A549 (cell line): ENCODE measurements at regions not wholly inside any gene's neighbourhood (a gene's known extent, or its start where the extent isn't known, plus 50 kb on each side); places are given as distances from the start of the nearest gene placed in this dataset.
A peak's percentile ranks its signal among the peaks of the same experiment; 100 is the strongest.

Experiments
- ATAC-seq, 2 experiments: fragments of 200-7000 bp in 1 of 2; fragments of >200 bp in 1 of 2; cut with Nextera tagmentation in 1 of 2; cut with Tn5 transposase in 1 of 2; 3 replicates each; pipeline versions ENCODE4 v1.8.0 to v1.9.1; 2018 to 2020; ENCODE audit warnings: mild to moderate bottlenecking in 1 of 2, moderate library complexity in 1 of 2
- CTCF ChIA-PET: fragments of 300-600 bp; sonication (Branson Sonifier 250); formaldehyde crosslinking; extraction: SDS; loops from one replicate; lab custom pipeline; 2021; ENCODE audit warnings: antibody characterized with exemption, inconsistent platforms; lab: Yijun Ruan, JAX
- POLR2A ChIA-PET: fragments of 350-600 bp; formaldehyde crosslinking; extraction: SDS; loops from one replicate; lab custom pipeline; 2021; ENCODE audit warnings: antibody characterized with exemption, inconsistent platforms; lab: Yijun Ruan, JAX
- DNase-seq, 2 experiments: peaks; one replicate each; pipeline versions ENCODE4 v3.0.0 to v3.0.0-alpha.2; 2011 to 2016; ENCODE audit warnings: low read depth in 1 of 2, low spot score in 1 of 2
- FAIRE-seq: peaks from 2 replicates; lab custom pipeline; 2011; peaks lifted over from hg19 to GRCh38; lab: Jason Lieb, UNC
- H3K27ac ChIP-seq, 2 experiments: fragments of >200 bp; sonication (Bioruptor Twin); formaldehyde crosslinking; 3 replicates each; pipeline ENCODE4 v1.5.1; 2016 to 2017
- H3K4me1 ChIP-seq: fragments of >200 bp; sonication (Bioruptor Twin); formaldehyde crosslinking; 3 replicates; pipeline ENCODE4 v1.6.1; 2016
- H3K4me2 ChIP-seq: fragments of >200 bp; sonication (Bioruptor Twin); formaldehyde crosslinking; 3 replicates; pipeline ENCODE4 v1.6.1; 2016
- H3K4me3 ChIP-seq: fragments of >200 bp; sonication (Bioruptor Twin); formaldehyde crosslinking; 3 replicates; pipeline ENCODE4 v1.5.1; 2016
- H3K9me3 ChIP-seq: fragments of >200 bp; sonication (Bioruptor Twin); formaldehyde crosslinking; 3 replicates; pipeline ENCODE4 v1.6.1; 2016
- CEBPB ChIP-seq, 2 experiments: fragments of >200 bp in 1 of 2; sonication (Bioruptor Twin) in 1 of 2; formaldehyde crosslinking in 1 of 2; IDR thresholded peaks; 2 replicates each; pipeline ENCODE4 v1.6.1; 2012 to 2016
- CHD2 ChIP-seq: fragments of 150-350 bp; IDR thresholded peaks from 2 replicates; pipeline ENCODE4 v1.6.1; 2014; ENCODE audit warnings: low read length; ENCODE audit not compliant: partially characterized antibody
- EHF ChIP-seq: fragments of 250-450 bp; sonication (Bioruptor Pico); IDR thresholded peaks from 2 replicates; pipeline ENCODE4 v1.5.0; 2020; ENCODE audit warnings: mild to moderate bottlenecking
- ESRRA ChIP-seq: fragments of 150-350 bp; IDR thresholded peaks from 2 replicates; pipeline ENCODE4 v1.6.1; 2014; ENCODE audit warnings: mild to moderate bottlenecking, low read length, borderline replicate concordance
- FOSB ChIP-seq: fragments of 250-450 bp; sonication (Bioruptor Pico); IDR thresholded peaks from 2 replicates; pipeline ENCODE4 v1.5.0; 2020; ENCODE audit warnings: mild to moderate bottlenecking, moderate library complexity
- HOXB13 ChIP-seq: fragments of 250-450 bp; sonication (Bioruptor Pico); IDR thresholded peaks from 2 replicates; pipeline ENCODE4 v1.5.0; 2020; ENCODE audit warnings: low read depth, mild to moderate bottlenecking, moderate library complexity
- KDM5A ChIP-seq: fragments of 200-600 bp; sonication (generic); IDR thresholded peaks from 2 replicates; pipeline ENCODE4 v1.6.1; 2016; ENCODE audit warnings: antibody characterized with exemption, mild to moderate bottlenecking
- MAFK ChIP-seq: fragments of 450-650 bp; IDR thresholded peaks from 2 replicates; pipeline ENCODE4 v1.6.1; 2014; ENCODE audit not compliant: partially characterized antibody
- MYC ChIP-seq: IDR thresholded peaks from 2 replicates; pipeline ENCODE4 v1.6.1; 2012; ENCODE audit warnings: mild to moderate bottlenecking, inconsistent platforms, low read length, improper control_type of control experiment, borderline replicate concordance
- NFE2L2 ChIP-seq: fragments of 150-350 bp; conservative IDR thresholded peaks from 2 replicates; pipeline ENCODE4 v1.6.1; 2014; ENCODE audit warnings: low read length
- POLR2A ChIP-seq: IDR thresholded peaks from 2 replicates; pipeline ENCODE4 v1.6.1; 2012; ENCODE audit warnings: mild to moderate bottlenecking, low read length
- RAD21 ChIP-seq, 2 experiments: fragments of >200 bp in 1 of 2; sonication (Bioruptor Twin) in 1 of 2; formaldehyde crosslinking in 1 of 2; IDR thresholded peaks in 1 of 2; conservative IDR thresholded peaks in 1 of 2; 2 replicates in 1 of 2; 3 replicates in 1 of 2; pipeline ENCODE4 v1.6.1; 2012 to 2018; ENCODE audit warnings: inconsistent platforms in 1 of 2
- RFX5 ChIP-seq: fragments of 450-650 bp; IDR thresholded peaks from 2 replicates; pipeline ENCODE4 v1.7.1; 2014; ENCODE audit warnings: antibody characterized with exemption, mild to moderate bottlenecking, moderate library complexity
- RNF2 ChIP-seq: fragments of 200-600 bp; sonication (generic); IDR thresholded peaks from 2 replicates; pipeline ENCODE4 v1.6.1; 2016; ENCODE audit warnings: low read depth, mild to moderate bottlenecking, antibody characterized with exemption, moderate library complexity, borderline replicate concordance
- TP53 ChIP-seq: fragments of 250-450 bp; sonication (Bioruptor Pico); IDR thresholded peaks from 2 replicates; pipeline ENCODE4 v1.5.0; 2021; ENCODE audit warnings: mild to moderate bottlenecking, moderate library complexity
- ZC3H11A ChIP-seq: fragments of 450-650 bp; IDR thresholded peaks from 2 replicates; pipeline ENCODE4 v1.6.1; 2014; ENCODE audit warnings: antibody characterized with exemption, mild to moderate bottlenecking
- ZFP36 ChIP-seq: fragments of 450-650 bp; IDR thresholded peaks from 2 replicates; pipeline ENCODE4 v1.6.1; 2014; ENCODE audit warnings: borderline replicate concordance; ENCODE audit not compliant: partially characterized antibody
- ZNF302 ChIP-seq: fragments of 250-450 bp; sonication (Bioruptor Pico); IDR thresholded peaks from 2 replicates; pipeline ENCODE4 v1.9.0; 2021; ENCODE audit warnings: inconsistent platforms, mild to moderate bottlenecking, moderate library complexity
- WGBS: methylation state at CpG from one replicate; pipeline ENCODE4 v1.1.6; 2017; ENCODE audit errors: missing lambda C conversion rate; 5-methylcytosine and 5-hydroxymethylcytosine counted together
- TF ChIP-seq, protein P1 (sequence below): fragments of 450-650 bp; IDR thresholded peaks from 2 replicates; pipeline ENCODE4 v1.6.1; 2014; ENCODE audit warnings: antibody characterized with exemption
- TF ChIP-seq, protein P2 (sequence below): fragments of >200 bp; sonication (Bioruptor Twin); formaldehyde crosslinking; IDR thresholded peaks from 2 replicates; pipeline ENCODE4 v1.6.1; 2016
- TF ChIP-seq, protein P3 (sequence below): fragments of 250-450 bp; sonication (Bioruptor Pico); IDR thresholded peaks from 2 replicates; pipeline ENCODE4 v1.5.0; 2021; ENCODE audit warnings: mild to moderate bottlenecking, moderate library complexity, borderline replicate concordance

DNA sequence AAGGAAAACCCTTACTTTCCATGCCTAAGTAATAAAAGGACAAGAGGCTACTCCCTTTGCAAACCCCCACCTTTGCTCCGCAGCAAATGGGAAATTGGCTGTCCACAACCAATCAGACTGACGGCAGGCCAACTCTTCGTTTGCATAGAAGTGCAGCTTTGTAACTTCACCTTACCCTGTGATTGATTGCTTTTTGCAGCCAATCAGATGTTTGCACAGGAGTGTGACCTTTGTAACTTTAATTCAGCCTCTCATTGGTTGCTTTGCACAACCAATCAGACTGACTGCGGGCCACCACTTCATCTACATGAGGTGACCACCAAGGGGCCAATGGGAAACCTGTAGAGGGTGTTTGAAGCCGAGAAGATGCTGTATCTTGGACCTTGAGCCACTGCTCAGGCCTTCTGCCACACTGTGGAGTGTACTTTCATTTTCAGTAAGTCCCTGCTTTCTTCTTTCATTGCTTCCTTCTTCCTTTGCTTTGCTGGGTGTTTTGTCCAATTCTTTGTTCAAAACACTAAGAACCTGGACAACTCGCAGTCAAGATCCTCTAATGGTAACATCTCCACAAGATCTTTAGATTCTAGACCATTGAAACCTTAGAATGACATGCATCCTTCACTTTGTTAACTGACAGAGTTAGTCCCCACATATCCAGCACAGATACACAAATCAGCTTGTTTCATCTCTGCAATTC, 51.3 kb upstream of the FREM1 start:
- peak in 1 of 2 experiments; percentile 11 for DNase-seq
- no peak for FAIRE-seq
- no peak for ATAC-seq
- WGBS: 30% methylated on average over 6 of the region's 6 CpGs
- ChIA-PET CTCF (no interaction called here), POLR2A (no interaction called here)
- Histone ChIP-seq H3K4me2 (no peak overlapping the region), H3K4me1 (no peaks in the 10 kb centered on the region), H3K27ac (no peak overlapping the region), H3K9me3 (no peaks in the 10 kb centered on the region), H3K4me3 (no peak overlapping the region)
- TF ChIP-seq ESRRA (no peak), CHD2 (no peak), RFX5 (no peak)

- FAIRE-seq: no peak
- no peak overlapping the region for H3K4me2 ChIP-seq
- no peak for TF ChIP-seq FOSB (CRISPR knock-in tag)
- TF ChIP-seq ZNF302: no peak
- no peak for TF ChIP-seq RNF2
- TF ChIP-seq, protein P1, sequence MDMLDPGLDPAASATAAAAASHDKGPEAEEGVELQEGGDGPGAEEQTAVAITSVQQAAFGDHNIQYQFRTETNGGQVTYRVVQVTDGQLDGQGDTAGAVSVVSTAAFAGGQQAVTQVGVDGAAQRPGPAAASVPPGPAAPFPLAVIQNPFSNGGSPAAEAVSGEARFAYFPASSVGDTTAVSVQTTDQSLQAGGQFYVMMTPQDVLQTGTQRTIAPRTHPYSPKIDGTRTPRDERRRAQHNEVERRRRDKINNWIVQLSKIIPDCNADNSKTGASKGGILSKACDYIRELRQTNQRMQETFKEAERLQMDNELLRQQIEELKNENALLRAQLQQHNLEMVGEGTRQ: no peak
- no peak for TF ChIP-seq TP53 (CRISPR knock-in tag)
- TF ChIP-seq HOXB13 (CRISPR knock-in tag): no peak
- no peak for TF ChIP-seq MAFK
- TF ChIP-seq NFE2L2: no peak
- no peak for TF ChIP-seq EHF
- no peak for TF ChIP-seq POLR2A
- TF ChIP-seq, protein P2, sequence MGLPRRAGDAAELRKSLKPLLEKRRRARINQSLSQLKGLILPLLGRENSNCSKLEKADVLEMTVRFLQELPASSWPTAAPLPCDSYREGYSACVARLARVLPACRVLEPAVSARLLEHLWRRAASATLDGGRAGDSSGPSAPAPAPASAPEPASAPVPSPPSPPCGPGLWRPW: no peak
- no peak for TF ChIP-seq KDM5A
- no peak for TF ChIP-seq CEBPB (IDR thresholded peaks at IDR 0.05)
- TF ChIP-seq, protein P3, sequence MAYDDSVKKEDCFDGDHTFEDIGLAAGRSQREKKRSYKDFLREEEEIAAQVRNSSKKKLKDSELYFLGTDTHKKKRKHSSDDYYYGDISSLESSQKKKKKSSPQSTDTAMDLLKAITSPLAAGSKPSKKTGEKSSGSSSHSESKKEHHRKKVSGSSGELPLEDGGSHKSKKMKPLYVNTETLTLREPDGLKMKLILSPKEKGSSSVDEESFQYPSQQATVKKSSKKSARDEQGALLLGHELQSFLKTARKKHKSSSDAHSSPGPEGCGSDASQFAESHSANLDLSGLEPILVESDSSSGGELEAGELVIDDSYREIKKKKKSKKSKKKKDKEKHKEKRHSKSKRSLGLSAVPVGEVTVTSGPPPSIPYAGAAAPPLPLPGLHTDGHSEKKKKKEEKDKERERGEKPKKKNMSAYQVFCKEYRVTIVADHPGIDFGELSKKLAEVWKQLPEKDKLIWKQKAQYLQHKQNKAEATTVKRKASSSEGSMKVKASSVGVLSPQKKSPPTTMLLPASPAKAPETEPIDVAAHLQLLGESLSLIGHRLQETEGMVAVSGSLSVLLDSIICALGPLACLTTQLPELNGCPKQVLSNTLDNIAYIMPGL (CRISPR knock-in tag): no peak
- no peak for TF ChIP-seq RAD21 (conservative IDR thresholded peaks at IDR 0.05 in 1 of 2, IDR thresholded peaks at IDR 0.05 in 1 of 2)
- no peak for TF ChIP-seq ZFP36
- TF ChIP-seq MYC: no peak
- TF ChIP-seq ZC3H11A: no peak
- 25% methylated on average over 4 of the region's 4 CpGs for WGBS
- POLR2A ChIA-PET: no interaction called here
- CTCF ChIA-PET: no interaction called here
- no peak overlapping the region for H3K4me3 ChIP-seq
- ATAC-seq: no peak
- no peak overlapping the region for H3K27ac ChIP-seq
- DNase-seq: no peak
- no peaks in the 10 kb centered on the region for H3K9me3 ChIP-seq
- no peaks in the 10 kb centered on the region for H3K4me1 ChIP-seq
Measured at GRCh38 chr9:14960881-14961280, 50.7 kb upstream of the FREM1 start.
